CD14-positive monocyte (primary cell): ENCODE measurements at regions not wholly inside any gene's neighbourhood (a gene's known extent, or its start where the extent isn't known, plus 50 kb on each side); places are given as distances from the start of the nearest gene placed in this dataset.

ENCODE experiments used
- DNase-seq, 3 donors: peaks; one replicate each; pipeline ENCODE4 v3.0.0-alpha.2; 2011 to 2022
- H2AFZ ChIP-seq: 2 replicates; pipeline ENCODE4 v1.6.0; 2012; ENCODE audit warnings: mild to moderate bottlenecking, low read depth, low read length, inconsistent platforms; ENCODE audit not compliant: insufficient read depth, poor library complexity, severe bottlenecking
- H3K27ac ChIP-seq, 2 donors: 1 replicate in 1 of 2; 2 replicates in 1 of 2; pipeline ENCODE4 v1.5.1; 2012 to 2013; ENCODE audit warnings: low read length in 2 of 2, control low read depth in 1 of 2, inconsistent platforms in 1 of 2, low read depth in 1 of 2, mild to moderate bottlenecking in 1 of 2
- H3K27me3 ChIP-seq, 2 donors: one replicate each; pipeline versions ENCODE4 v1.6.0 to v1.6.1; 2011 to 2013; ENCODE audit warnings: low read length in 2 of 2; ENCODE audit not compliant: control insufficient read depth in 2 of 2, insufficient read depth in 2 of 2
- H3K36me3 ChIP-seq, 2 donors: replicated peaks in 1 of 2; 1 replicate in 1 of 2; 2 replicates in 1 of 2; pipeline versions ENCODE4 v1.5.1 to v1.6.1; 2012 to 2013; ENCODE audit warnings: low read length in 2 of 2, control low read depth in 1 of 2, inconsistent platforms in 1 of 2, mild to moderate bottlenecking in 1 of 2; ENCODE audit not compliant: insufficient read depth in 2 of 2, control insufficient read depth in 1 of 2
- H3K4me1 ChIP-seq, 2 donors: 1 replicate in 1 of 2; 2 replicates in 1 of 2; pipeline versions ENCODE4 v1.5.1 to v1.6.1; 2012 to 2013; ENCODE audit warnings: low read length in 2 of 2, control low read depth in 1 of 2, inconsistent platforms in 1 of 2, mild to moderate bottlenecking in 1 of 2, moderate library complexity in 1 of 2; ENCODE audit not compliant: insufficient read depth in 2 of 2, control insufficient read depth in 1 of 2
- H3K4me2 ChIP-seq: replicated peaks from 2 replicates; pipeline ENCODE3; 2012; ENCODE audit warnings: low read length, moderate library complexity, mild to moderate bottlenecking; ENCODE audit not compliant: poor library complexity, severe bottlenecking; ENCODE audit errors: extremely low read depth
- H3K4me3 ChIP-seq, 3 experiments: fragments of 200-600 bp in 1 of 3; sonication (generic) in 1 of 3; replicated peaks in 1 of 3; 1 replicate in 2 of 3; 2 replicates in 1 of 3; pipeline ENCODE4 v1.5.1; 2011 to 2013; ENCODE audit warnings: low read length in 3 of 3, mild to moderate bottlenecking in 3 of 3, control low read depth in 2 of 3, low read depth in 2 of 3, inconsistent platforms in 1 of 3, moderate library complexity in 1 of 3
- H3K79me2 ChIP-seq: 2 replicates; pipeline ENCODE4 v1.6.0; 2012; ENCODE audit warnings: mild to moderate bottlenecking, control low read depth, inconsistent platforms, low read length, moderate library complexity; ENCODE audit not compliant: insufficient read depth
- H3K9ac ChIP-seq: 2 replicates; pipeline ENCODE4 v1.6.0; 2017; ENCODE audit warnings: low read length, mild to moderate bottlenecking; ENCODE audit not compliant: insufficient read depth, poor library complexity, severe bottlenecking
- H3K9me3 ChIP-seq, 2 donors: replicated peaks in 1 of 2; 1 replicate in 1 of 2; 2 replicates in 1 of 2; pipeline versions ENCODE4 v1.5.1 to v1.6.1; 2012 to 2013; ENCODE audit warnings: low read length in 2 of 2, control low read depth in 1 of 2; ENCODE audit not compliant: control insufficient read depth in 1 of 2, insufficient read depth in 1 of 2
- H4K20me1 ChIP-seq: 2 replicates; pipeline ENCODE4 v1.6.0; 2012; ENCODE audit warnings: mild to moderate bottlenecking, low read length, control low read depth, moderate library complexity; ENCODE audit not compliant: insufficient read depth
- H3K27ac Mint-ChIP-seq, 7 donors: one replicate each; pipeline ENCODE4 v1.8.0; 2020; ENCODE audit warnings: mild to moderate bottlenecking in 7 of 7, mixed read lengths in 7 of 7, moderate library complexity in 6 of 7, inconsistent platforms in 2 of 7
- H3K27me3 Mint-ChIP-seq, 3 donors: one replicate each; pipeline ENCODE4 v1.8.0; 2021 to 2022; ENCODE audit warnings: low read depth in 3 of 3, mild to moderate bottlenecking in 3 of 3, mixed read lengths in 3 of 3, moderate library complexity in 3 of 3, inconsistent platforms in 1 of 3
- H3K36me3 Mint-ChIP-seq, 2 donors: one replicate each; pipeline ENCODE4 v1.8.0; 2020; ENCODE audit warnings: mixed read lengths in 2 of 2, inconsistent platforms in 1 of 2, mild to moderate bottlenecking in 1 of 2
- H3K4me1 Mint-ChIP-seq: one replicate; pipeline ENCODE4 v1.8.0; 2020; ENCODE audit warnings: mild to moderate bottlenecking, mixed read lengths
- H3K4me3 Mint-ChIP-seq, 2 donors: one replicate each; pipeline ENCODE4 v1.8.0; 2020; ENCODE audit warnings: mild to moderate bottlenecking in 2 of 2, mixed read lengths in 2 of 2, moderate library complexity in 1 of 2
- H3K9me3 Mint-ChIP-seq, 7 donors: one replicate each; pipeline ENCODE4 v1.8.0; 2020 to 2022; ENCODE audit warnings: mixed read lengths in 7 of 7, mild to moderate bottlenecking in 6 of 7, moderate library complexity in 6 of 7, inconsistent platforms in 2 of 7
- CTCF ChIP-seq: fragments of 200-600 bp; IDR thresholded peaks from one replicate; pipeline ENCODE4 v1.8.0; 2022; ENCODE audit warnings: antibody characterized with exemption, mild to moderate bottlenecking
- WGBS: methylation state at CpG from one replicate; pipeline ENCODE4 v1.1.5; 2013; ENCODE audit warnings: missing lambda C conversion rate; ENCODE audit not compliant: insufficient coverage; 5-methylcytosine and 5-hydroxymethylcytosine counted together
- intact Hi-C, 2 donors: fragments of 100-400 bp; cut with micrococcal nuclease; formaldehyde crosslinking; loops; one replicate each; pipeline versions ENCODE4 v1.15.0 to v1.15.1; 2023

- Mint-ChIP-seq H3K4me3 (no peak overlapping the region), H3K9me3 (peaks cover 0 to 6% (median 0%) of the 10 kb centered on the region in 7 donors), H3K4me1 (no peaks in the 10 kb centered on the region), H3K36me3 (no peaks in the 10 kb centered on the region), H3K27ac (no peak overlapping the region), H3K27me3 (peaks cover 2 to 8% (median 3%) of the 10 kb centered on the region in 3 donors)
- Histone ChIP-seq H3K79me2 (no peaks in the 10 kb centered on the region), H3K27me3 (peaks cover 0 to 35% of the 10 kb centered on the region in 2 donors), H3K4me2 (no peak overlapping the region), H3K9ac (no peak overlapping the region), H3K9me3 (no peaks in the 10 kb centered on the region), H3K4me3 (no peak overlapping the region), H4K20me1 (no peaks in the 10 kb centered on the region), H3K4me1 (no peaks in the 10 kb centered on the region), H2AFZ (no peak overlapping the region), H3K27ac (no peak overlapping the region), H3K36me3 (no peaks in the 10 kb centered on the region)
- DNase-seq: no peak
- no peak for TF ChIP-seq CTCF
- intact Hi-C loops: no loop called here
- WGBS: 78% methylated on average over 3 of the region's 4 CpGs
These were observed 84.5 kb downstream of the MAGEB17 start for GRCh38 chrX:16251782-16252181.

DNA sequence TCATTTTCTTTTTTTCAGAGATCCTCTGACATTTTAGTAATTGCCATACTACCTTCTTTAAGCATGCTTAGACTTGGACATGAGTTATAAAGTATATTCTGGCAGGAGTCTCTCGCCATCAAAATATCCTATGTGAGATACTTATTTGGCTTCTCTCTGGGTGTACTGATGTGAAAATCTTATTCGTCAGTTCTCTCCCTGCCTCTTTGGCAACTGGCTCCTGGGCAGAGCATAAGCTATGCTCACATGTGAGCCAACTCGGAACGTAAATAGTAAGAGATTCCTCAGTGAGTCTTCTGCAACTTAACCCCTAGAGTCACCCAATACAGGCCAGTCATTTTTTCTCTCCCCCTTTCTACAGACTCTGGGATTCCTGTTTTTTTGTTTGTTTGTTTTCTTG, 91.6 kb downstream of the MAGEB17 start:
- Histone ChIP-seq H3K4me2 (no peak overlapping the region), H3K9me3 (no peaks in the 10 kb centered on the region), H3K79me2 (no peaks in the 10 kb centered on the region), H3K4me1 (no peaks in the 10 kb centered on the region), H4K20me1 (no peaks in the 10 kb centered on the region), H3K9ac (no peak overlapping the region), H3K4me3 (no peak overlapping the region), H3K27me3 (peaks cover 0 to 38% of the 10 kb centered on the region in 2 donors), H3K27ac (no peak overlapping the region), H2AFZ (no peak overlapping the region), H3K36me3 (no peaks in the 10 kb centered on the region)
- H3K27me3 Mint-ChIP-seq: peaks cover 0 to 17% (median 5%) of the 10 kb centered on the region in 3 donors
- DNase-seq: no peak
- intact Hi-C loops: no loop called here
- peaks cover 0 to 12% (median 0%) of the 10 kb centered on the region in 7 donors for H3K9me3 Mint-ChIP-seq
- no CpG with 5 or more reads among the region's 4 CpGs for WGBS
- no peaks in the 10 kb centered on the region for H3K4me1 Mint-ChIP-seq
- no peak overlapping the region for H3K27ac Mint-ChIP-seq
- H3K4me3 Mint-ChIP-seq: no peak overlapping the region
- no peak for TF ChIP-seq CTCF
- no peaks in the 10 kb centered on the region for H3K36me3 Mint-ChIP-seq
